Trophoblast cell (in vitro differentiated cells and primary cell): ENCODE measurements at regions not wholly inside any gene's neighbourhood (a gene's known extent, or its start where the extent isn't known, plus 50 kb on each side); places are given as distances from the start of the nearest gene placed in this dataset.

ENCODE experiments used
- DNase-seq, 2 donors: peaks; one replicate each; pipeline ENCODE4 v3.0.0-alpha.2; 2016
- H2AFZ ChIP-seq: 2 replicates; pipeline ENCODE4 v1.6.1; 2013; ENCODE audit warnings: low read length, moderate library complexity, mild to moderate bottlenecking; ENCODE audit not compliant: insufficient read depth, poor library complexity
- H2AK5ac ChIP-seq: 2 replicates; pipeline ENCODE4 v1.6.1; 2013; ENCODE audit warnings: mild to moderate bottlenecking, low read length
- H2BK120ac ChIP-seq: 2 replicates; pipeline ENCODE4 v1.6.1; 2013; ENCODE audit warnings: low read length, mild to moderate bottlenecking, moderate library complexity; ENCODE audit not compliant: insufficient read depth, poor library complexity
- H2BK12ac ChIP-seq: 2 replicates; pipeline ENCODE4 v1.6.1; 2013; ENCODE audit warnings: mild to moderate bottlenecking, low read length, moderate library complexity
- H2BK5ac ChIP-seq: 2 replicates; pipeline ENCODE4 v1.6.1; 2013; ENCODE audit warnings: low read length, low read depth, moderate library complexity, mild to moderate bottlenecking; ENCODE audit not compliant: poor library complexity
- H3K14ac ChIP-seq: 2 replicates; pipeline ENCODE4 v1.6.1; 2013; ENCODE audit warnings: mild to moderate bottlenecking, low read length
- H3K18ac ChIP-seq: 2 replicates; pipeline ENCODE4 v1.6.1; 2013; ENCODE audit warnings: mild to moderate bottlenecking, low read length
- H3K23ac ChIP-seq: 2 replicates; pipeline ENCODE4 v1.6.1; 2013; ENCODE audit warnings: low read length
- H3K27ac ChIP-seq: 2 replicates; pipeline ENCODE4 v1.5.1; 2013; ENCODE audit warnings: low read depth, mild to moderate bottlenecking, inconsistent platforms, low read length, moderate library complexity
- H3K27me3 ChIP-seq: 2 replicates; pipeline ENCODE4 v1.6.1; 2013; ENCODE audit warnings: inconsistent platforms, mild to moderate bottlenecking, low read length, moderate library complexity; ENCODE audit not compliant: insufficient read depth
- H3K36me3 ChIP-seq, 2 experiments: 1 replicate in 1 of 2; 2 replicates in 1 of 2; pipeline ENCODE4 v1.6.1; 2013; ENCODE audit warnings: low read length in 2 of 2, mild to moderate bottlenecking in 2 of 2, moderate library complexity in 1 of 2; ENCODE audit not compliant: insufficient read depth in 2 of 2, control insufficient read depth in 1 of 2
- H3K4ac ChIP-seq: 2 replicates; pipeline ENCODE4 v1.6.1; 2013; ENCODE audit warnings: low read depth, mild to moderate bottlenecking, low read length, moderate library complexity
- H3K4me1 ChIP-seq, 2 experiments: 1 replicate in 1 of 2; 2 replicates in 1 of 2; pipeline ENCODE4 v1.6.1; 2013; ENCODE audit warnings: low read length in 2 of 2, mild to moderate bottlenecking in 2 of 2, moderate library complexity in 1 of 2; ENCODE audit not compliant: insufficient read depth in 2 of 2, control insufficient read depth in 1 of 2
- H3K4me2 ChIP-seq: 2 replicates; pipeline ENCODE4 v1.6.1; 2013; ENCODE audit warnings: inconsistent platforms, mild to moderate bottlenecking, low read length, moderate library complexity
- H3K4me3 ChIP-seq: 2 replicates; pipeline ENCODE4 v1.5.1; 2013; ENCODE audit warnings: mild to moderate bottlenecking, low read depth, low read length, inconsistent platforms
- H3K79me1 ChIP-seq: one replicate; pipeline ENCODE4 v1.6.1; 2013; ENCODE audit warnings: low read length
- H3K79me2 ChIP-seq: 2 replicates; pipeline ENCODE4 v1.6.1; 2013; ENCODE audit warnings: low read length, mild to moderate bottlenecking; ENCODE audit not compliant: control insufficient read depth, insufficient read depth, poor library complexity
- H3K9ac ChIP-seq: 2 replicates; pipeline ENCODE4 v1.6.1; 2013; ENCODE audit warnings: mild to moderate bottlenecking, low read length
- H3K9me3 ChIP-seq: 2 replicates; pipeline ENCODE4 v1.6.1; 2013; ENCODE audit warnings: low read depth, mild to moderate bottlenecking, control low read depth, inconsistent platforms, low read length; ENCODE audit not compliant: insufficient read depth
- H4K12ac ChIP-seq: 2 replicates; pipeline ENCODE4 v1.6.1; 2013; ENCODE audit warnings: low read depth, mild to moderate bottlenecking, low read length, moderate library complexity
- H4K8ac ChIP-seq: 2 replicates; pipeline ENCODE4 v1.6.1; 2013; ENCODE audit warnings: low read depth, mild to moderate bottlenecking, low read length, moderate library complexity
- H4K91ac ChIP-seq: one replicate; pipeline ENCODE4 v1.6.1; 2013; ENCODE audit warnings: low read depth, mild to moderate bottlenecking, low read length, moderate library complexity
- WGBS: extraction: QIAGEN DNeasy Blood & Tissue Kit; methylation state at CpG from one replicate; pipeline ENCODE4 v1.1.7; 2013; ENCODE audit warnings: missing lambda C conversion rate; ENCODE audit not compliant: insufficient read length, insufficient coverage; ENCODE audit errors: extremely low coverage; 5-methylcytosine and 5-hydroxymethylcytosine counted together

DNA sequence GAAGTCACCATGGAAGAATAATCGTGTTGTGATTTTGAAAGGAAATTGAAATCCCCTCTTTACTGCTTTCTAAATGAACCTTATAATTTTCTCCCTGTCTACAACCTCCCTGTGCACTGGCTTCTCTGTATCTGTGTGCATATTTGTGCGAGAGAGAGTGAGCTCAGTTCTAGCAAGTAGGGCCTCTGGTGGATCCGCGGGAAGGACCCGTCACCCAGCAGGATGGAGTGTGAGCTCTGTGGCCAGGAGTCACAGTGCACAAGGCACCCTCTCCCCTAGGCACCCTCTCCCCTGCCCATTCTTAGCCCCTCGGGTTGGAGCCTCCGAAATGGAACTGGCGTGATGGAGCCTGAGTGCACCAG, 109.0 kb downstream of the TRIM29 start:
- Histone ChIP-seq H3K23ac (no peak overlapping the region), H3K79me1 (peaks cover 20% of the 10 kb centered on the region), H3K79me2 (no peaks in the 10 kb centered on the region), H2AFZ (no peak overlapping the region), H3K4me2 (no peak overlapping the region), H2BK120ac (no peak overlapping the region), H3K36me3 (no peaks in the 10 kb centered on the region), H4K91ac (no peak overlapping the region), H3K18ac (no peak overlapping the region), H2AK5ac (no peak overlapping the region), H2BK12ac (peak overlapping the region; percentile 10), H3K14ac (no peak overlapping the region), H3K27me3 (no peaks in the 10 kb centered on the region), H3K9ac (no peak overlapping the region), H3K4ac (no peak overlapping the region), H2BK5ac (no peak overlapping the region), H3K4me3 (no peak overlapping the region), H3K4me1 (peaks cover 13 to 15% of the 10 kb centered on the region in 2 experiments), H4K8ac (no peak overlapping the region), H3K27ac (no peak overlapping the region), H4K12ac (no peak overlapping the region), H3K9me3 (no peaks in the 10 kb centered on the region)
- WGBS = no CpG with 5 or more reads among the region's 8 CpGs
- no peak for DNase-seq

DNA sequence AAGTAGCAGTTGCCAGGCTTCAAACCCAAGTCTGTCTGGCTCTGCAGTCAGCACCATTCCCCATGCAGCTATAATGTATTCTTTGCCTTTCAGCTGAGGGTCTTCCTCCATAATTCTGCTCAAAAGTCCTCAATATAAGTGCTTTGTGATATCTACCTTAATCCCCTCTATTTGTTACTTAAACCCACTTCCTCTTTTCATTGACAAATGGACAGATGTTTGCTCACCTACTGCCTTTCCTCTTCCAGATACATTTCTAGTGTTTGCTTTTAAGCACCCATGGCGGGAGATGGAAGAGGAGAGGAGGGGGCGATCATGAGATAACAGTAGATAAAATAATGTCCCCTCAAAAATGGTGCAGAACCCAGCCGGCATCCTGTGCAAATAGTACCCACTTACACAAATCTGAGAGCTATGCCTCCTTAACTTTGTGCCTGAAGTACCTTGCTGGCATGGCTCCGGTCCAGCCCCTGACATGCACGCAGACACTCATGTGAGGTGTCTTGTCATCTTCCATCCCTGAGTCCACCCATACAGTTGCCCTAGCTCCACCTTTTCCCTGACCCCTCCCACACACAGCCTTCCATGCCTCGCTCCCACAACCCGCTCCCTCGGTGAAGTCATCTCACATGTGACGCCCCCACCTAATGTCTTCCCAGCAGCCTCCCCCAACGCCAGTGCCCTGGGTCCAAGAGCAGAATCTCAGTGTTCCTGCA, 109.6 kb downstream of the TRIM29 start:
- Histone ChIP-seq H2AFZ (no peak overlapping the region), H3K23ac (no peak overlapping the region), H3K4me1 (peaks cover 13 to 15% of the 10 kb centered on the region in 2 experiments), H2BK5ac (no peak overlapping the region), H3K9me3 (no peaks in the 10 kb centered on the region), H3K9ac (no peak overlapping the region), H3K4me2 (no peak overlapping the region), H2BK120ac (no peak overlapping the region), H2BK12ac (no peak overlapping the region), H3K36me3 (no peaks in the 10 kb centered on the region), H3K14ac (no peak overlapping the region), H3K27ac (no peak overlapping the region), H3K4ac (no peak overlapping the region), H3K4me3 (no peak overlapping the region), H4K91ac (no peak overlapping the region), H3K18ac (no peak overlapping the region), H4K8ac (no peak overlapping the region), H3K79me2 (no peaks in the 10 kb centered on the region), H2AK5ac (no peak overlapping the region), H3K27me3 (no peaks in the 10 kb centered on the region), H3K79me1 (peaks cover 22% of the 10 kb centered on the region), H4K12ac (no peak overlapping the region)
- no peak for DNase-seq
- WGBS = no CpG with 5 or more reads among the region's 10 CpGs

DNA sequence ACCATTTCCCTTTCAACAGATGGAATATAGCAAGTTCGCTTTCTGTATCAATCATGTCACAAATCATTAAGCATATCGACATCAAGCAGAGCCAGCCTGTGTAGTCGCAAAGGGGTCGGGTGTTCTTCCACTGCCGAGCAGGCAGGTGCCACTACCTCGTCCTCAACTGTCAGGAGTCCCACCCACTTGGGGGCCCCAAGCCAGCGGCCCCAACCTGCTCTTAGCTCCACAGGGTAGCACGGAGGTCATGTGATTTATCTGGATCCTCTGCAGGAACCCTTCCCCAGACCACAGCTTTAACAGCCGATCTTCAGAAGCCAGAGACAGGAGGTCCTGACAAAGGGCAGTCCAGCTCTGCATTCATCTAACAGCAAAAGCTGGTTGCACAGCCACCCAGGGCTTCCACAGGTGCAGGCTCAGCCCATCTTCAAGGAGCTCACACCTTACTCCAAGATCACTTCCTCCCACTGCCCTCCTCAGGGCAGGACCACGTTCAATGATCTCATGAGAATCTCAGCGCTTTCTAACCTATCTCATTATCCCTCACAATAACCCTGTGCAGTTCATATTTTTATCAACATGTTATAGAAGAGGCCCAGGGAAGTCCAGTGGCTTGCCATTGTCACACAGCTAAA, 110.2 kb downstream of the TRIM29 start:
- H3K4me1 ChIP-seq = peaks cover 17 to 21% of the 10 kb centered on the region in 2 experiments
- H3K4ac ChIP-seq = no peak overlapping the region
- H3K4me3 ChIP-seq = no peak overlapping the region
- no peak overlapping the region for H4K12ac ChIP-seq
- H3K27me3 ChIP-seq = no peaks in the 10 kb centered on the region
- H3K14ac ChIP-seq = no peak overlapping the region
- WGBS = no CpG with 5 or more reads among the region's 11 CpGs
- no peak overlapping the region for H2AFZ ChIP-seq
- H2BK12ac ChIP-seq = no peak overlapping the region
- no peak overlapping the region for H3K9ac ChIP-seq
- H2BK120ac ChIP-seq = no peak overlapping the region
- peaks cover 22% of the 10 kb centered on the region for H3K79me1 ChIP-seq
- H4K91ac ChIP-seq = no peak overlapping the region
- H3K18ac ChIP-seq = no peak overlapping the region
- H3K79me2 ChIP-seq = no peaks in the 10 kb centered on the region
- no peak overlapping the region for H2AK5ac ChIP-seq
- H3K23ac ChIP-seq = no peak overlapping the region
- no peak overlapping the region for H3K4me2 ChIP-seq
- H3K27ac ChIP-seq = no peak overlapping the region
- no peak overlapping the region for H2BK5ac ChIP-seq
- H3K9me3 ChIP-seq = no peaks in the 10 kb centered on the region
- H3K36me3 ChIP-seq = no peaks in the 10 kb centered on the region
- H4K8ac ChIP-seq = no peak overlapping the region
- DNase-seq = no peak

DNA sequence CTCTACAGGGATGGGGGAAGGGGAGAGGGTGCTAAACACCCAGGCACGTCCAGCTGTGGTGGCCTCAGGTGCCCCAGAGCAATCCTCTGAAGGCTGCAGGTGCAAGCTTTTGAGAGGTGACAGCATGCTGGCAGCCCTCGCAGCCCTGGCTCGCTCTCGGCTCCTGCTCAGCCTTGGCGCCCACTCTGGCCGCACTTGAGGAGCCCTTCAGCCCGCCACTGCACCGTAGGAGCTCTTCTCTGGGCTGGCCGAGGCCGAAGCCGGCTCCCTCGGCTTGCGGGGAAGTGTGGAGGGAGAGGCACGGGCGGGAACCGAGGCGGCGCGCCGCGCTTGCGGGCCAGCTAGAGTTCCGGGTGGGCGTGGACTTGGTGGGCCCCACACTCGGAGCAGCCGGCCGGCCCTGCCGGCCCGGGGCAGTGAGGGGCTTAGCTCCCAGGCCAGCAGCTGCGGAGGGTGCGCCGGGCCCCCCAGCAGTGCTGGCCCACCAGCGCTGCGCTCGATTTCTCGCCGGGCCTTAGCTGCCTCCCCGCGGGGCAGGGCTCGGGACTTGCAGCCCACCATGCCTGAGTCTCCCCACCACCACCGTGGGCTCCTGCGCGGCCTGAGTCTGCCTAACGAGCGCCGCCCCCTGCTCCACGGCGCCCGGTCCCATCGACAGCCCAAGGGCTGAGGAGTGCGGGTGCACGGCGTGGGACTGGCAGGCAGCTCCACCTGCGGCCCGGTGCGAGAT, 112.1 kb downstream of the TRIM29 start:
- H3K4me1 ChIP-seq = peaks cover 24 to 30% of the 10 kb centered on the region in 2 experiments
- peak overlapping the region; percentile 26 for H3K4ac ChIP-seq
- H4K12ac ChIP-seq = peak overlapping the region; percentile 26
- H2BK12ac ChIP-seq = peak overlapping the region; percentile 93
- H3K4me3 ChIP-seq = no peak overlapping the region
- H3K27ac ChIP-seq = peak overlapping the region; percentile 63
- H3K79me1 ChIP-seq = peaks cover 24% of the 10 kb centered on the region
- H3K14ac ChIP-seq = peak overlapping the region; percentile 75
- peak overlapping the region; percentile 15 for H2BK5ac ChIP-seq
- H4K8ac ChIP-seq = peak overlapping the region; percentile 55
- H2AK5ac ChIP-seq = peak overlapping the region; percentile 72
- no CpG with 5 or more reads among the region's 56 CpGs for WGBS
- no peaks in the 10 kb centered on the region for H3K79me2 ChIP-seq
- no peaks in the 10 kb centered on the region for H3K36me3 ChIP-seq
- H3K4me2 ChIP-seq = no peak overlapping the region
- no peak overlapping the region for H3K23ac ChIP-seq
- H3K27me3 ChIP-seq = no peaks in the 10 kb centered on the region
- DNase-seq = no peak
- H3K9ac ChIP-seq = no peak overlapping the region
- H2BK120ac ChIP-seq = peak overlapping the region; percentile 78
- H3K9me3 ChIP-seq = no peaks in the 10 kb centered on the region
- H4K91ac ChIP-seq = peak overlapping the region; percentile 80
- H3K18ac ChIP-seq = peak overlapping the region; percentile 45
- no peak overlapping the region for H2AFZ ChIP-seq
